H9 (cell line): ENCODE measurements at regions not wholly inside any gene's neighbourhood (a gene's known extent, or its start where the extent isn't known, plus 50 kb on each side); places are given as distances from the start of the nearest gene placed in this dataset.

Experiments used
- DNase-seq: peaks from one replicate; pipeline ENCODE4 v3.0.0-alpha.2; 2017
- H2AFZ ChIP-seq: one replicate; pipeline ENCODE4 v1.6.1; 2013; ENCODE audit warnings: mild to moderate bottlenecking, low read length, control low read depth, moderate library complexity
- H2AK5ac ChIP-seq: 2 replicates; pipeline ENCODE4 v1.6.1; 2013; ENCODE audit warnings: low read length, control low read depth, mixed read lengths; ENCODE audit not compliant: insufficient read length
- H2BK120ac ChIP-seq: one replicate; pipeline ENCODE4 v1.6.1; 2013; ENCODE audit warnings: low read depth, mild to moderate bottlenecking, low read length, control low read depth, inconsistent platforms; ENCODE audit not compliant: poor library complexity, severe bottlenecking
- H2BK12ac ChIP-seq: 2 replicates; pipeline ENCODE4 v1.6.1; 2013; ENCODE audit warnings: low read length, control low read depth, mixed read lengths, low read depth; ENCODE audit not compliant: insufficient read length
- H2BK15ac ChIP-seq: 2 replicates; pipeline ENCODE4 v1.6.1; 2013; ENCODE audit warnings: low read depth, low read length, control low read depth
- H2BK20ac ChIP-seq: one replicate; pipeline ENCODE4 v1.6.1; 2013; ENCODE audit warnings: low read depth, mild to moderate bottlenecking, low read length, control low read depth, inconsistent platforms; ENCODE audit not compliant: poor library complexity, severe bottlenecking
- H2BK5ac ChIP-seq: 2 replicates; pipeline ENCODE4 v1.6.1; 2013; ENCODE audit warnings: low read length, control low read depth, mixed read lengths; ENCODE audit not compliant: insufficient read length
- H3K14ac ChIP-seq: 2 replicates; pipeline ENCODE4 v1.6.1; 2013; ENCODE audit warnings: low read length, control low read depth; ENCODE audit not compliant: insufficient read depth
- H3K18ac ChIP-seq: 2 replicates; pipeline ENCODE4 v1.6.1; 2013; ENCODE audit warnings: low read depth, mild to moderate bottlenecking, mixed read lengths, low read length, control low read depth; ENCODE audit not compliant: insufficient read length
- H3K23ac ChIP-seq: 2 replicates; pipeline ENCODE4 v1.6.1; 2013; ENCODE audit warnings: low read length, control low read depth, mixed read lengths, low read depth; ENCODE audit not compliant: insufficient read length
- H3K23me2 ChIP-seq: 2 replicates; pipeline ENCODE4 v1.6.1; 2013; ENCODE audit warnings: low read depth, mild to moderate bottlenecking, mixed read lengths, low read length, control low read depth; ENCODE audit not compliant: insufficient read length, poor library complexity, severe bottlenecking
- H3K27ac ChIP-seq: 2 replicates; pipeline ENCODE4 v1.5.1; 2013; ENCODE audit warnings: low read length, control low read depth, mixed read lengths, low read depth; ENCODE audit not compliant: insufficient read length
- H3K27me3 ChIP-seq: 2 replicates; pipeline ENCODE4 v1.6.1; 2013; ENCODE audit warnings: low read length, control low read depth, inconsistent platforms; ENCODE audit not compliant: insufficient read depth
- H3K4ac ChIP-seq: 2 replicates; pipeline ENCODE4 v1.6.1; 2013; ENCODE audit warnings: low read depth, mild to moderate bottlenecking, control low read depth, inconsistent platforms, low read length, moderate library complexity
- H3K4me1 ChIP-seq: 2 replicates; pipeline ENCODE4 v1.6.1; 2013; ENCODE audit warnings: low read length, control low read depth, inconsistent platforms; ENCODE audit not compliant: insufficient read depth
- H3K4me2 ChIP-seq: 2 replicates; pipeline ENCODE4 v1.6.1; 2013; ENCODE audit warnings: low read length, control low read depth, mixed read lengths; ENCODE audit not compliant: insufficient read length, insufficient read depth
- H3K56ac ChIP-seq: 2 replicates; pipeline ENCODE4 v1.6.1; 2013; ENCODE audit warnings: low read depth, mild to moderate bottlenecking, mixed read lengths, low read length, control low read depth; ENCODE audit not compliant: insufficient read length
- H3K79me1 ChIP-seq: 2 replicates; pipeline ENCODE4 v1.6.1; 2013; ENCODE audit warnings: low read depth, mild to moderate bottlenecking, moderate library complexity, low read length, control low read depth, inconsistent platforms; ENCODE audit not compliant: insufficient read depth, poor library complexity, severe bottlenecking
- H3K79me2 ChIP-seq: 2 replicates; pipeline ENCODE4 v1.6.1; 2013; ENCODE audit warnings: low read length, control low read depth, inconsistent platforms; ENCODE audit not compliant: insufficient read depth
- H3K9ac ChIP-seq: 2 replicates; pipeline ENCODE4 v1.6.1; 2013; ENCODE audit warnings: low read length, control low read depth, mixed read lengths; ENCODE audit not compliant: insufficient read length; ENCODE audit errors: extremely low read depth
- H3K9me3 ChIP-seq: one replicate; pipeline ENCODE4 v1.6.1; 2013; ENCODE audit warnings: low read depth, low read length, inconsistent platforms; ENCODE audit not compliant: control insufficient read depth
- H3T11ph ChIP-seq: one replicate; pipeline ENCODE4 v1.6.1; 2013; ENCODE audit warnings: mild to moderate bottlenecking, low read length, control low read depth, inconsistent platforms
- H4K20me1 ChIP-seq: one replicate; pipeline ENCODE4 v1.6.1; 2013; ENCODE audit not compliant: control insufficient read depth, insufficient read length, insufficient read depth
- H4K5ac ChIP-seq: 2 replicates; pipeline ENCODE4 v1.6.1; 2013; ENCODE audit warnings: low read depth, mild to moderate bottlenecking, mixed read lengths, low read length, control low read depth; ENCODE audit not compliant: insufficient read length
- H4K8ac ChIP-seq: replicated peaks from 2 replicates; pipeline ENCODE4 v1.6.1; 2013; ENCODE audit warnings: low read length, control low read depth, mixed read lengths, low read depth; ENCODE audit not compliant: insufficient read length
- H4K91ac ChIP-seq: 2 replicates; pipeline ENCODE4 v1.6.1; 2013; ENCODE audit warnings: low read depth, mild to moderate bottlenecking, moderate library complexity, mixed read lengths, low read length, control low read depth; ENCODE audit not compliant: insufficient read length
- H3K27ac Mint-ChIP-seq, 3 experiments: 2 replicates in 2 of 3; 3 replicates in 1 of 3; pipeline ENCODE4 v1.8.0; 2020 to 2021; ENCODE audit warnings: mixed read lengths in 3 of 3, mild to moderate bottlenecking in 1 of 3, moderate library complexity in 1 of 3
- H3K27me3 Mint-ChIP-seq: 2 replicates; pipeline ENCODE4 v1.8.0; 2021; ENCODE audit warnings: low read depth, mild to moderate bottlenecking, moderate library complexity, mixed read lengths
- H3K36me3 Mint-ChIP-seq, 3 experiments: 2 replicates in 2 of 3; 3 replicates in 1 of 3; pipeline ENCODE4 v1.8.0; 2020 to 2021; ENCODE audit warnings: low read depth in 3 of 3, mixed read lengths in 3 of 3; ENCODE audit not compliant: insufficient read depth in 1 of 3
- H3K4me1 Mint-ChIP-seq, 2 experiments: 2 replicates each; pipeline ENCODE4 v1.8.0; 2020; ENCODE audit warnings: mixed read lengths in 2 of 2
- H3K4me3 Mint-ChIP-seq, 2 experiments: 2 replicates in 1 of 2; 3 replicates in 1 of 2; pipeline ENCODE4 v1.8.0; 2020 to 2021; ENCODE audit warnings: mild to moderate bottlenecking in 2 of 2, mixed read lengths in 2 of 2, moderate library complexity in 1 of 2
- H3K9me3 Mint-ChIP-seq, 2 experiments: 2 replicates in 1 of 2; 3 replicates in 1 of 2; pipeline ENCODE4 v1.8.0; 2020; ENCODE audit warnings: mild to moderate bottlenecking in 2 of 2, mixed read lengths in 2 of 2, moderate library complexity in 1 of 2
- WGBS: extraction: QIAGEN DNeasy Blood & Tissue Kit; methylation state at CpG from one replicate; pipeline ENCODE4 v1.1.7; 2013; ENCODE audit warnings: missing lambda C conversion rate, low lambda C conversion rate, mixed read lengths; ENCODE audit not compliant: insufficient read length; ENCODE audit errors: extremely low coverage; 5-methylcytosine and 5-hydroxymethylcytosine counted together
- TF ChIP-seq, protein P1 (sequence below): fragments of 200-600 bp; sonication (generic); conservative IDR thresholded peaks from 3 replicates; pipeline ENCODE4 v1.8.0; 2021; ENCODE audit warnings: antibody characterized with exemption, mild to moderate bottlenecking

DNA sequence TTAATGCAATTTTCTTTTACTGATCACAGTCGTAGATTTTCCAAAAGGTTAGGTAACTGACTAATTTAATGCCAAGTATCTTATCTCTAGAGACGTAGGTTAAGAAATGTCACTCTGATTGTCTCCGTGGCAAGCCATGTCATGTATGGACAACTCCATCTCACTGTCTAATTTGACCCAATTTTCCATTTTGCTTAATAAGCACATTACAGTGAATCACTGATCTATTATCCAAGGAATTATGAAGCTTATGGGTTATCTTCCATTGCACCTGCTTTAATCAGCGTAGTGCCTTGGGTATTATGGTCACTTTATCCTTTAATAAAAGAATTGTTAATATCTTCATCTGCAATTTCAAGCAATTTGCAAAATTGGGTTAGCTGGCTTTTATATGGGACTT is 557.4 kb upstream of the ROBO2 start:
- Histone ChIP-seq H3K23me2 (no peaks in the 10 kb centered on the region), H3K4ac (no peak overlapping the region), H2BK12ac (no peak overlapping the region), H3K23ac (no peak overlapping the region), H2AK5ac (no peak overlapping the region), H2BK15ac (no peak overlapping the region), H3K18ac (no peak overlapping the region), H2BK20ac (no peak overlapping the region), H3K4me2 (no peak overlapping the region), H3K9ac (no peak overlapping the region), H3K27ac (no peak overlapping the region), H4K91ac (no peak overlapping the region), H3K9me3 (no peaks in the 10 kb centered on the region), H4K20me1 (no peaks in the 10 kb centered on the region), H3K27me3 (no peaks in the 10 kb centered on the region), H3K56ac (no peak overlapping the region), H4K5ac (no peak overlapping the region), H3K79me1 (no peaks in the 10 kb centered on the region), H2BK5ac (no peak overlapping the region), H4K8ac (no peak overlapping the region), H2AFZ (no peak overlapping the region), H3K79me2 (no peaks in the 10 kb centered on the region), H2BK120ac (no peak overlapping the region), H3K14ac (no peak overlapping the region), H3K4me1 (no peaks in the 10 kb centered on the region), H3T11ph (no peak overlapping the region)
- Mint-ChIP-seq H3K9me3 (no peaks in the 10 kb centered on the region), H3K36me3 (no peaks in the 10 kb centered on the region; a peak in 1 of 7 replicates), H3K4me1 (no peaks in the 10 kb centered on the region), H3K4me3 (no peak overlapping the region), H3K27me3 (no peaks in the 10 kb centered on the region), H3K27ac (no peak overlapping the region)
- TF ChIP-seq, protein P1, sequence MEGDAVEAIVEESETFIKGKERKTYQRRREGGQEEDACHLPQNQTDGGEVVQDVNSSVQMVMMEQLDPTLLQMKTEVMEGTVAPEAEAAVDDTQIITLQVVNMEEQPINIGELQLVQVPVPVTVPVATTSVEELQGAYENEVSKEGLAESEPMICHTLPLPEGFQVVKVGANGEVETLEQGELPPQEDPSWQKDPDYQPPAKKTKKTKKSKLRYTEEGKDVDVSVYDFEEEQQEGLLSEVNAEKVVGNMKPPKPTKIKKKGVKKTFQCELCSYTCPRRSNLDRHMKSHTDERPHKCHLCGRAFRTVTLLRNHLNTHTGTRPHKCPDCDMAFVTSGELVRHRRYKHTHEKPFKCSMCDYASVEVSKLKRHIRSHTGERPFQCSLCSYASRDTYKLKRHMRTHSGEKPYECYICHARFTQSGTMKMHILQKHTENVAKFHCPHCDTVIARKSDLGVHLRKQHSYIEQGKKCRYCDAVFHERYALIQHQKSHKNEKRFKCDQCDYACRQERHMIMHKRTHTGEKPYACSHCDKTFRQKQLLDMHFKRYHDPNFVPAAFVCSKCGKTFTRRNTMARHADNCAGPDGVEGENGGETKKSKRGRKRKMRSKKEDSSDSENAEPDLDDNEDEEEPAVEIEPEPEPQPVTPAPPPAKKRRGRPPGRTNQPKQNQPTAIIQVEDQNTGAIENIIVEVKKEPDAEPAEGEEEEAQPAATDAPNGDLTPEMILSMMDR = no peak
- WGBS = no CpG with 5 or more reads among the region's 4 CpGs
- DNase-seq = no peak
